Spleen (tissue), 7 donors: ENCODE measurements at regions not wholly inside any gene's neighbourhood (a gene's known extent, or its start where the extent isn't known, plus 50 kb on each side); places are given as distances from the start of the nearest gene placed in this dataset.
"Not testable (repeated sequence)": the region's sequence is repeated elsewhere in the genome, so short reads cannot be mapped to it uniquely, and the experiment has no call there.

ENCODE experiments used
- POLR2AphosphoS5 ChIP-seq, 3 donors: sonication (generic); formaldehyde crosslinking; IDR thresholded peaks; one replicate each; pipeline ENCODE4 v1.5.1; 2017; ENCODE audit warnings: antibody characterized with exemption in 3 of 3
- TF ChIP-seq, protein P1 (sequence below), 11 experiments: fragments of 200-600 bp in 7 of 11; fragments of 450-650 bp in 4 of 11; sonication (generic) in 4 of 11; IDR thresholded peaks in 8 of 11; conservative IDR thresholded peaks in 3 of 11; 1 replicate in 7 of 11; 2 replicates in 4 of 11; pipeline versions ENCODE4 v1.4.0 to v1.8.0; 2016 to 2021; ENCODE audit warnings: antibody characterized with exemption in 11 of 11, inconsistent platforms in 4 of 11, mild to moderate bottlenecking in 1 of 11
- donor health status: DM: no; HTN: no; CAD: no; lungs with moderate emphysema.
- donor health status: DM: no; HTN: no; CAD: no.
- donor health status: DM: no; HTN: no; CAD: no.

DNA sequence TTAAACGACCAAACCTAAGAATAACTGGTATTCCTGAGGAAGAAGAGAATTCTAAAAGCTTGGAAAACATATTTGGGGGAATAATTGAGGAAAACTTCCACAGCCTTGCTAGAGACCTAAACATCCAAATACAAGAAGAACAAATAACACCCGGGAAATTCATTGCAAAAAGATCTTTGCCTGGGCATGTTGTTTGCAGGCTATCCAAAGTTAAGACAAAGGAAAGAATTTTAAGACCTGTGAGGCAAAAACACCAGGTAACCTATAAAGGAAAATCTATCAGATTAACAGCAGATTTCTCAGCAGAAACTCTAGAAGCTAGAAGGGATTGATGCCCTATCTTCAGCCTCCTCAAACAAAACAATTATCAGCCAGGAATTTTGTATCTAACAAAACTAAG is 82.2 kb upstream of the TRPC7 start:
- TF ChIP-seq, protein P1, sequence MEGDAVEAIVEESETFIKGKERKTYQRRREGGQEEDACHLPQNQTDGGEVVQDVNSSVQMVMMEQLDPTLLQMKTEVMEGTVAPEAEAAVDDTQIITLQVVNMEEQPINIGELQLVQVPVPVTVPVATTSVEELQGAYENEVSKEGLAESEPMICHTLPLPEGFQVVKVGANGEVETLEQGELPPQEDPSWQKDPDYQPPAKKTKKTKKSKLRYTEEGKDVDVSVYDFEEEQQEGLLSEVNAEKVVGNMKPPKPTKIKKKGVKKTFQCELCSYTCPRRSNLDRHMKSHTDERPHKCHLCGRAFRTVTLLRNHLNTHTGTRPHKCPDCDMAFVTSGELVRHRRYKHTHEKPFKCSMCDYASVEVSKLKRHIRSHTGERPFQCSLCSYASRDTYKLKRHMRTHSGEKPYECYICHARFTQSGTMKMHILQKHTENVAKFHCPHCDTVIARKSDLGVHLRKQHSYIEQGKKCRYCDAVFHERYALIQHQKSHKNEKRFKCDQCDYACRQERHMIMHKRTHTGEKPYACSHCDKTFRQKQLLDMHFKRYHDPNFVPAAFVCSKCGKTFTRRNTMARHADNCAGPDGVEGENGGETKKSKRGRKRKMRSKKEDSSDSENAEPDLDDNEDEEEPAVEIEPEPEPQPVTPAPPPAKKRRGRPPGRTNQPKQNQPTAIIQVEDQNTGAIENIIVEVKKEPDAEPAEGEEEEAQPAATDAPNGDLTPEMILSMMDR (IDR thresholded peaks at IDR 0.05 in 8 of 11, conservative IDR thresholded peaks at IDR 0.05 in 3 of 11): not testable (repeated sequence)
- TF ChIP-seq POLR2AphosphoS5 (IDR thresholded peaks at IDR 0.05): not testable (repeated sequence)
